ENCODE measurements at regions not wholly inside any gene's neighbourhood (a gene's known extent, or its start where the extent isn't known, plus 50 kb on each side); places are given as distances from the start of the nearest gene placed in this dataset.
A peak's percentile ranks its signal among the peaks of the same experiment; 100 is the strongest.

DNA sequence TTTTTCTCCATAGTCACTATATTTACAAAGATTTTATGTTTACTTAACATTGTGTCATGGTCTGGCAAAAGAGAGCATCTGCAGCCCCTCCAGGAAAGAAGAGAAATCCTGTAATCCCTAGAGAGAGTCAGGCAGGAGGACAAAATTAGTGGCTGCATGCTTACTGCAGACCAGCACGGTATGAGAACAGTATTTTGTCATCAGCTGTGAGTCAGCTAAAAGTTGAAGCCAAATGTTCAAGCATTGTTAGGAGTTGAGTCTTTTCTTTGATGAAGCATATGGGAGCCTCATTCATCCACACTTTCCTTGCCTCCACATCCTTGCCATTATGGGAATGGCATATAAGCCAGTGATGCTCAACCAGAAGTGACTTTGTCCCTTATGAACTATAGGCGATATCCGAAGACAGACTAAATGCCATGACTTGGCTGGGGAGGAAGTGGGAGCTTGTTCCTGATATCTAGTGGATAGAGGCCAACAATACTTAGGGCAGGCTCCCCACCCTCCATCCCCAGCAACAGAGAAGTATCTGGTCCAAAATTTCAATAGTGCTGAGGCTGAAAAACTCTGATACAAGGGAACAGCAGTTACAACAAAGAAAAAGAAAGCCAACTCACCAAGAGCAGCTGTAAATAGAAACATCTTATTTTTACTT lies 112.0 kb upstream of the OR5AK2 start:
- DNase-seq (ENCODE audit: low spot score): no peak

DNA sequence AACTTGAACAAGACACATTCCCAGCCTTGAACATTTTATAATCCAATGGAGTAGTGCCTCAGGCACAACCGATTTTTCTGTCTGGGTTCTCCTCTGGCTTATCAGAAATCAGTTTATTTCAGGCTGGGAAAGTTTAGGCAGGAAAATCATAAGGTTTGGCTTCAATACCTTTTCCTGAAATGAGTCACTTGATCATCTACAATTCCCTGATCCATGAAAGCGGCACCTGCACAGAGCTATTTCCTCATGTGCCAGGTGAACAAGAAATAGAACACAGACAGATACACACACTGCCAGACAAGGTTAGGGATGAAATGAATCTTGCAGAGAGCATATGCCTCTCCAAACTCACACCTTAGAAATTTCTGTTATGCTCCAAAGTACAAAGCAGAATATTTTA lies 106.7 kb upstream of the OR9G4 start:
- no peak for DNase-seq (ENCODE audit: low spot score)

DNA sequence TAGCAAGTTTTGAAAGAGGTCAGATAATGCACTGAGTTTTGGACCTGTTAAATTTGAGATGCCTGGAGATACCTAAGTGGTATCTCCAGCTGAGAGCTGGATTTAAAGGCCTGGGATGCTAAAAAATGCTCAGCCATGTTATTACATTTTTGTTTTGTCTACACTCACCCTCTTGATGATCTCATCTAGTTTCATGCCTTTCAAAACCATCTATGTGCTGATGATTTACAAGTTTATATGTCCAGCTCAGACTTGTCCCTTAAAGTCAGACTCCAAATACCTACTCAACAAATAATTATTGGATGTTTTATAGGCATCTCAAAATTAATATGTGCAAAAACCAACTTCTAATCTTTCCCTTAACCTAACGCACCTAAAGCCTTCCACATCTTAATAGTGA lies 103.6 kb upstream of the OR9G4 start:
- no peak for DNase-seq (ENCODE audit: low spot score)

DNA sequence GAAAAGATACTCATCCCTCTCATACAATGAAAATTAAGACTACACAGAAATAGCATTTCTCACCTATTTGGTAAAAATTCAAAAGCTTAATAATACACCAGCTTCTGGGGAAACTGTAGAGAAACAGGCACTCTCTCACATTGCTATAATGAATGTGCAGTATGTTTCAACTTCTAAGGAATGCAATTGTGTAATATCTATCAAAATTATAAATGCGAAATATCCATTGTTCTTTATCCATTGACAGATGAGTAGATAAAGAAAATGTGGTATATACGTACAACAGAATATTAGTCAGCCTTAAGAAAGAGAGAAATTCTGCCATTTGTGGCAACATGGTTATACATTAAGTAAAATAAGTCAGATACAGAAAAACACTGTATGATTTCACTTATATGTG lies 101.4 kb upstream of the OR9G4 start:
- no peak for DNase-seq (ENCODE audit: low spot score)

DNA sequence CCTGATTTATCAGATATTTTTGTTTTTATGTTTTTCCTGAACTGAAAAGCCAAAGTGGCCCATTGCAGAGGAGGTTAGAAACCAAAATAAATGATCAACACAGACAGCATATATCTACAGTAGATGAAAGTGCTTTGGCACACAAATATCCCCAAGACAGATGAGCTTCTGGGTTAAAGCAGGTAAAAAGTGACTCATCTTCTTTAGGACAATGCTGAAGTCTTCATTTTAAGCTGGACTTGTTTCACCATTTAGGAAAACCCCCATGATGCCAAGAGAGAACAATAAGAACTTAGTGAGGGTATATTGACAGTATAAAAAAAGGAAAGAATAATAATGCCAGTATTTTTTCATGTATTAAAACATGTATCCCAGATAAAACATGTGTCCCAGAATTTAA lies 100.8 kb upstream of the OR9G4 start:
- DNase-seq (ENCODE audit: low spot score): no peak

DNA sequence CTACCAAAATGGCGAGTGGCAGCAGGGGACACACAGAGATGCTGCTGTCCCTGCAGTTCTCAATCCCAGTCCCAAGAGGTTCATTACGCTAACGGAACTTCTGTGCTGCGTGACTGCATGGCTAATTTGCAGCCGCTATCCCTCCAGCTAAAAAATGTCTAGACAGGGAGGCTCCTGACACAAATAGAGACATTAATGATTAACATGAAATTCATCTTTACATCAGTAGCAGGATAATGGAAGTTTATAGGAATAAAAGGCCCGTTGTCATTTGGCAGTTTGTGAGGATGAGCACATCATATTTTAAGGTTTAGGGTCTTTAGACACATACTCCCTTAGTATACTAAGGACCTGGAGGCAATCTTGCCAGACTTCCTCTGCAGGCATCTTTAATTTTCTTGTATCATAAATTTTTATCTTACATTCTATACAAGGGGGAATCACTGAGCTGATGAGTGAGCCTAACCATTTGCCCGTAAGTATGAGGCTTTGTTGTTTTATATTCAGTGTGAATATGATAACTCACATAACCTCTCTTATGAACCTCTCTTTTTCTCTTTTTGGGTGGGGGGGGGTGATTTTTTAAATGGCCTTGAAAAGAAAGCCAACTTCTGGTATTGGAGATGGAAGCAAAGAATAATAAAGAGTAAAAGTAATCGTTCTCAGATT lies 99.8 kb upstream of the OR9G4 start:
- no peak for DNase-seq (ENCODE audit: low spot score)

DNA sequence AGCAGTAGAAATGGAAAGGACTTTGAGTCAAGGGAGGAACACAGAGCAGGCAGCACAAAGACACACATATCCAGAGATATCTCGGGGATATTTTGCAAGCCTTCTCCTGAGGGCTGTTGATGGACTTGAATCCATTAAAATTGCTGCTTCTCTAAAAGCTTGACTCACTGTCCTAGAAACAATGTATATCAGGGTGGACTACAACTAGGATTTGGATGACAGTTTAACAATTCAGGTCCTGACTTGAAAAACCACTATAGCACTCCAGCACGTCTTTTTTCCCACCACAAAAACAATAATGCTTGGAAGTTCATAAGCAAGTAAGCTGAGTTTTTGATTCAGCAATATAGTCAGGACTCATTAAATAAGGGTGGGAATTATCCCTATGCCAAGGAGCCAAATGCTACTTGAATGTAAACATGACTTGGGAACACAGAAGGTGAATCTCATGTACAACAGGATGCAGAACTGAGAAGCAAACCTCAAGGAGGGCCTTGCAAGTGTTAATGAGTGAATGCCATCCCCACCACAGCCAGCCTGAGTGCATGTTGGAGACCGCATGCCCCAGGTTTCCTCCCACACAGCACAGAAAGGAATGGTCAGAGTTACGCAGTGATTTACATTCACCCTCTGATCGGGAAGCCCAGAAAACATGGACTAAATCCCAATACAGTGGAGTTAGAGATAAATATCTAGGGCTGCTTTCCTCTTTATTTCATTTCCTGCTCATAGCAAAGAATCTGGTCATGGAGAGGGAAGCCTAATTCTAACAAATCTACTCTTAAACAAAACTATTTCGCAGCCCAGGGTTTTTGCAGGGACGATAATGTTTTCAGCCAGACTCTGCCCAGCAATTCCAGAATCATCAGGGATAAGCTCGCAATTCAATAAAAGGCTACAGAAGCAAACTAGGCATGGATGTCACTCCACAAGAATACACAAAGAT lies 98.4 kb upstream of the OR9G4 start:
- DNase-seq (ENCODE audit: low spot score): no peak

DNA sequence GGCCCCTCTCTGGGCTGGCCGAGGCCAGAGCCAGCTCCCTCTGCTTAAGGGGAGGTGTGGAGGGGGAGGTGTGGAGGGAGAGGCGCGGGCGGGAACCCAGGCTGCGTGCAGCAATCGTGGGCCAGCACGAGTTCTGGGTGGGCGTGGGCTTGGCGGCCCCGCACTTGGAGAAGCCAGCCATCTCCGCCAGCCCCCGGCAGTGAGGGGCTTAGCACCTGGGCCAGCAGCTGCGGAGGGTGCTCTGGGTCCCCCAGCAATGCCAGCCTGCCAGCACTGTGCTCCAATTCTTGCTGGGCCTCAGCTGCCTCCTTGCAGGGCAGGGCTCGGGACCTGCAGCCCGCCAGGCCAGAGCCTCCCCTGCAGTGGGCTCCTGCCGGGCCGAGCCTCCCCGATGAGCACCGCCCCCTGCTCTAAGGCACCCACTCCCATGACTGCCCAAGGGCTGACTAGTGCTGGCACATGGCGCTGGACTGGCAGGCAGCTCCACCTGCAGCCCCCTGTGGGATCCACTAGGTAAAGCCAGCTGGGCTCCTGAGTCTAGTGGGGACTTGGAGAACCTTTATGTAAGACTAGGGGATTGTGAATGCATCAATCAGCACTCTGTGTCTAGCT lies 96.7 kb upstream of the OR9G4 start:
- no peak for DNase-seq (ENCODE audit: low spot score)

DNA sequence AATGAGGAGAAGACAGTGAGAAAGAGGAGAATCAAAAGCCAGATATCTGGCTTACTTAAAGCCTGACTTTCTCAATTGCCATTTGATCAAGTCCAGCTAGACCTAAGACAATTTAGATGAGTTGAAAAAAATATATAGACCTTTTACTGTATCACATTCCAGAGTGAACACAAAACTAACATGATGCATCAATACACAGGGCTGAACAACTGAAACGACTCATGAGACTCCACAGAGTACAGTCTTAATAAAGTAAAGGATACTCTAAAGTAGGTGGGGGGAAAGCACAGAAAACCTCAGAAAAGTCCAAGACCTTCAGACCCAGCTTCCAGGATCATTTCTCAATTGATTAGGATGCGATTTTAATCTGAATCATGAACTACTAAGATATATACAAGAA lies 95.3 kb upstream of the OR9G4 start:
- no peak for DNase-seq (ENCODE audit: low spot score)

DNA sequence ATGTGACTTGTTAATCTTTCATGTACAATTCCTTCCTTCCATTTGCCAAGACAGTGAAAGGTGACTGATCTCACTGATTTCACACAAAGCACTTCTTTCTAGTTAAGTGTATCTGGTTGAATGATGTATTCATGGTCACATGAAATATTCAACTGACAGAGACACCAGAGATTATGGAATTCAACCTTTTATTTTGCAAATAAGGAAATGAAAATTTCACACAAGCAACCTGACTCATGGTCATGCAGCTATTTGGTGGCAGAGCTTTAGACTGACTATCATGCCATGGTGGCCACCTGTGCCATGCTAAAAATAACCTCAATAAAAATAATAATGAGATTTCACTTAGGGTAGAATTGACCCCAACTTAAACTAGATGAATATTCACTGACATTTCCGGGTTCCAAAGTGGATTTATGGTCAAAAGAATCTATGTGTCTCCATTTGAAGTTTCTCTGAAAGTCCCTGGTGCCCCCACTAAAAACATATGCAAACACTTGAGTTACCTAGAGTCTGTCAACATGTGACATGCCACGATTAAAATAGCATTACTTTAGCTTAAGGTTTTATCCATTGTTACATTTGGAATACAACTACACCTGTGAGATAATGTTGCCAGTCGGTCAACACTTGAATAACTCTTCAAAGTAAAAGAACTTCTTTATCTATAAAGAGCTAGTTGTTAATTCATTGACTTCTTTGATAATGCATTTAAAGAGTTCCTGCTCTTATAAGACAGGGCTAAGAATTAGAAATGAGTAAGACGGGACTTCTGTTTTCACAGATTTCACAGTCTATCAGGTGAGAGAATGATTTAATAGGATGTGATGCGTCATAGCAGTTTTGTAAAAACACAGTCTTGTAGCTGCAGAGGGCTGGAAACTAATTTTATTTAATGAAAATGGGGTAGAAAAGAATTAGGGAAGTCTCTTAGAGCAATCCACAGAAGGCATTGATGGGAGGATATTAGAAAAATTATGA lies 94.6 kb upstream of the OR9G4 start:
- DNase-seq (ENCODE audit: low spot score): no peak

DNA sequence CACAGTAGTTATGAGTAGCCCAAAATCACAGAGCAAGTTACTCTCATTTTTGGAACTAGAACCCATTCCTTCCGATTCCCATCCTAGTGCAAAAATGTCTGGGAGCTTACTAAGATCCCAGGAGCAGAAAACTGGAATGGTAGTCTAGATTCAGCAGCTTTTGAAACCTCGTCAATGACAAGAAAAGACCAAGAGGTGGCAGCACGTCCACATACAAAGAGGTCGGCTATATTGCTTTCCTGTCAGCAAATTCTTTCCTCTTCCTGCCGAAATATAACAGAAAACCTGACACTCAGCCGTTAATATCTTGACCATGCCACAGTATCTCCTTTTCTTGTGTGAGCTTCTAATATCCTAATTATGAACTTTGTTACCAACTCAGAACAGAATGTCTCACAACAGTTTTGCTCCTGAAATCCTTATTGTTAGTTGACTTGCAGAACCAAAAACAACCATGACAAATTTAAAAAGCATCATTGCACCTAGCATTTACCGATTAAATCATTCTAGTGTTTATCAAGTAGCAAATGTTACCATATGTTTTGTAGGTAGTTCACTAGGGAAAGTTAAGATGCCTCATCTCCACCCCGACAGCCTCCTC lies 92.8 kb upstream of the OR9G4 start:
- DNase-seq (ENCODE audit: low spot score): peak; percentile 81

DNA sequence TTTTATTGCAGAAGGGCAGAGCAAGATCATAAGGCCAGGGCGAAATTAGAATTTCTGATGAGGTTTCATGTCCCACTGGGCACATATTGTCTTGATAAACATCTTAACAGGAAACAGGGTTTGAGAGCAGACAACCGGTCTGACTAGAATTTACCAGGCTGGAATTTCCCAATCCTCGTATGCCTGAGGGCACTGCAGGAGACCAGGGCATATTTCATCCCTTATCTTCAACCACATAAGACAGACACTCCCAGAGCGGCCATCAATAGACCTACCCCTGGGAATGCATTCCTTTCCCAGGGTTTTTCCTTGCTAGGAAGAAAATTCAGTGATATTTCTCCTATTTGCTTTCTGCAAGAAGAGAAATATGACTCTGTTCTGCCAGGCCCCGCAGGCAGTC lies 78.9 kb upstream of the OR9G4 start:
- peak; percentile 37 for DNase-seq (ENCODE audit: low spot score)

DNA sequence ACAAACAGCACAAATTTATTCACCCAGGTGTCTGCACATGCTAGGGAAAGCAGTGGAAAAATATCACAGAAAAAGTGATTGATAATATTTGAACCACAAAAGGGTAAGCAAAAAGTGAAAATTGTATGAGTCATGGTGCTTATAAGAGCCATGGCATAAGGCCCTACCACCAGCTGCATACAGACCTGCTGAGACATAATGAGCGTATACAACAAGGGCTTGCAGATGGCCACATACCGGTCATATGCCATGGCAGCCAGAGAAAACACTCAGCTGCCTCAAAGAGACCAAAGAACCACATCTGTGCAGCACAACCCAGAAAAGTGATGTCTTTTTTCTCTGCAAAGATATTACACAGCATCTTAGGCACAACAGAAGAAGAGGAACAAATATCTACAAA lies 71.4 kb upstream of the OR9G4 start:
- no peak for DNase-seq (ENCODE audit: low spot score)

DNA sequence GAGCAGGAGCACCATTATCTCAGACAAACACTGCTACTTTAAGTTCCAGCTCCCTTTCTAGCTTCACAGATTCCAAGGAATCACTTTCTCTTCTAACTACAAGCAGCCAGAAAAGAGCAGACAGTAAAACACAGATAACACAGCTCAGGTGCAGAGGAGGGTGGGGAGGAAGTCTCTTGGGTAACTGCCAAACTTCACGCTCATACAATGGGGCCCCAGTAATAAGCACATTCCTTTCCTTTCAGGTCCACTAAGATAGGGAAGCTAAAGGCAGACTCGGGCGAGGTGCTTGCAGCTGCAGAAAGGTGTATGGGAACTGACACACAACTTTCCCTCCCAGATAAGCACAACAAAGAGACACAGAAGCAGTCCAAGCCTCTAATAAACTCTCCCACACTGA lies 69.2 kb upstream of the OR9G4 start:
- DNase-seq (ENCODE audit: low spot score): peak; percentile 88

DNA sequence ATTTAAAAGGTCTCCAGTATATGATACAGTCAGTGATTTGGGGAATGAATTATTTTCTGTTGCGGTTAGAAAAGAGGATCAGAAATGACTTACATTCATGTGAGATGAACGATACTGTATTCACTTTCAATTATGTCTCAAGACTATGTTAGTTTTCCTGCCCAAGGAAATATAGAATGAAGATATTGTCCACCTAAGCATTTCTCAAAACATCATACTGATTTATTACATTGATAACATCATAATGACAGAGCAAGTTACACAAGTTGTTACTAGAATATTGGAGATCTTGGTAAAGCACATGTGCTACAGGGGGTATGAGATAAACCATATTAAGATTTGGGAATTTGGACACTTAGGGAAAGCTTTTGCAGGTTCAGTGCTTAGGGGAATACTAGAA lies 67.8 kb upstream of the OR9G4 start:
- DNase-seq (ENCODE audit: low spot score): no peak

DNA sequence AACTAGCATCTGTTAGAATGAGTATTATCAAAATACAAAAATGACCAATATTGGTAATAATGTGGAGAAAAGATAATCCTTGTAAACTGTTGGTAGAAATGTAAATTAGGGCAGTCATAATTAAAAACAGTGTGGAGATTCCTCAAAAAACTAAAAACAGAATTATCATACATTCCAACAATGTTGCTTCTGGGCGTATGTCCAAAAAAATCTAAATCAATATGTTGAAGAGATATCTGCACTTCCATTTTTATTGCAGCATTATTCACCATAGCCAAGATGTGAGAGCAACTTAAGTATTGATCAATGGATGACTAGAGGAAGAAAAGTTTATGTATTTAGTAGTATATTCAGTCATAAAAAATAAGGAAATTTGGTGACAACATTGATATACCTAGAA lies 59.8 kb upstream of the OR9G4 start:
- no peak for DNase-seq (ENCODE audit: low spot score)

DNA sequence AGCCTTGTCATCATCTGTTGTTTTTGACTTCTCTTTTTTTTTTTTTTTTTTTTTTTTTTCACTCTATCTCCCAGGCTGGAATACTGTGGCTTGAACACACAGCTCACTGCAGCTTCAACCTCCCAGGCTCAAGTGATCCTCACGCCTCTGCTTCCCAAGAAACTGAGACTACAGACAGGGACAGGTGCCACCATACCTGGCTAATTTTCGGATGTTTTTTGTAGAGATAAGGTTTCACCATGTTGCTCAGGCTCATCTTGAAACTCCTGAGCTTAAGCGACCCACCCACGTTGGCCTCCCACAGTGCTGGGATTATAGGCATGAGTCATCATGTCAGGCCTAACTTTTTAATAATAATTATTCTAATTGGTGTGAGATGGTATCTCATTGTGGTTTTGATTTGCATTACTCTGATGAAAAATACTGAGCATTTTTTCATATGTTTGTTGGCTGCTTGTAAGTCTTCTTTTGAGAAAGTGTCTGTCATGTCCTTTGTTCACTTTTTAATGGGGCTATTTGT lies 51.3 kb upstream of the OR9G4 start:
- DNase-seq (ENCODE audit: low spot score): no peak
